Epidermal melanocyte (primary cell): ENCODE measurements at regions not wholly inside any gene's neighbourhood (a gene's known extent, or its start where the extent isn't known, plus 50 kb on each side); places are given as distances from the start of the nearest gene placed in this dataset.

ENCODE experiments used
- DNase-seq: peaks from one replicate; pipeline ENCODE4 v3.0.0; 2011; ENCODE audit warnings: low spot score; ENCODE audit not compliant: insufficient read length

GRCh38 chr9:21561502-21561901, 79.4 kb upstream of the IFNE start:
- DNase-seq, result no peak

- no peak for DNase-seq
These were observed 82.1 kb upstream of the IFNE start for GRCh38 chr9:21564175-21564574.

GRCh38 chr9:21565155-21565554, 83.0 kb upstream of the IFNE start:
- no peak for DNase-seq

- no peak for DNase-seq
These were observed 85.8 kb upstream of the IFNE start for GRCh38 chr9:21567926-21568325.

GRCh38 chr9:21568484-21568883, 86.4 kb upstream of the IFNE start:
- no peak for DNase-seq

- DNase-seq, result no peak
These were observed 87.6 kb upstream of the IFNE start for GRCh38 chr9:21569721-21570120.

GRCh38 chr9:21570643-21571275, 88.6 kb upstream of the IFNE start:
- no peak for DNase-seq

- no peak for DNase-seq
These were observed 92.1 kb upstream of the IFNE start for GRCh38 chr9:21574261-21574660.

GRCh38 chr9:21576331-21577189, 94.4 kb upstream of the IFNE start:
- DNase-seq, result no peak

- no peak for DNase-seq
These were observed 97.1 kb upstream of the IFNE start for GRCh38 chr9:21579247-21579671.

GRCh38 chr9:21579743-21580142, 97.6 kb upstream of the IFNE start:
- no peak for DNase-seq

- no peak for DNase-seq
These were observed 98.7 kb upstream of the IFNE start for GRCh38 chr9:21580636-21581378.

- no peak for DNase-seq
These were observed 101.7 kb upstream of the IFNE start for GRCh38 chr9:21583628-21584377.

GRCh38 chr9:21584890-21585289, 102.8 kb upstream of the IFNE start:
- DNase-seq, result no peak

- no peak for DNase-seq
These were observed 103.9 kb upstream of the IFNE start for GRCh38 chr9:21585756-21586752.

GRCh38 chr9:21589344-21590056, 107.4 kb upstream of the IFNE start:
- DNase-seq, result no peak

GRCh38 chr9:21590058-21590996, 108.2 kb upstream of the IFNE start:
- no peak for DNase-seq
